ENCODE measurements at regions not wholly inside any gene's neighbourhood (a gene's known extent, or its start where the extent isn't known, plus 50 kb on each side); places are given as distances from the start of the nearest gene placed in this dataset.

DNA sequence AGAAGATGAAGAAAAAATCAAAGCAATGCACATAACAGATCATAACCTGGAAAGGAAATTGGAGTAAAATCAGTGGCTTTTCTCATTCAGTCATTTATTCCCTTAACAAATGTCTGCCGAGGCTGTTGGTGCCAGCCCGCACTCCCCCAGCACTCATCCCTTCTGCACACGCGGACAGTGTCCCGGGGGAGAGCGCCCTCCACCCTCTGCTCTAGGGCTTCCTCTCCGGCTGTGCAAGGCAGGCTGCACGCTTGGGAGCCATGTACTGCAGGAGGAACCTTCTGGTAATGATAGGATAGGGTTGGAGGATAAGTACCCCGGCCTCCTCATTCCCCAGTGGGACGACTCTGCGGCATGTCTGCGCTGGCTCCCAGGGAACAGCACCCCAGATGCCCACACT, 134.5 kb downstream of the PAX1 start:
- peaks cover 9% of the 10 kb centered on the region for H3K9me3 Mint-ChIP-seq (ENCODE audit: unreplicated experiment)
- H3K27ac Mint-ChIP-seq (ENCODE audit: low read depth, unreplicated experiment): no peak overlapping the region

DNA sequence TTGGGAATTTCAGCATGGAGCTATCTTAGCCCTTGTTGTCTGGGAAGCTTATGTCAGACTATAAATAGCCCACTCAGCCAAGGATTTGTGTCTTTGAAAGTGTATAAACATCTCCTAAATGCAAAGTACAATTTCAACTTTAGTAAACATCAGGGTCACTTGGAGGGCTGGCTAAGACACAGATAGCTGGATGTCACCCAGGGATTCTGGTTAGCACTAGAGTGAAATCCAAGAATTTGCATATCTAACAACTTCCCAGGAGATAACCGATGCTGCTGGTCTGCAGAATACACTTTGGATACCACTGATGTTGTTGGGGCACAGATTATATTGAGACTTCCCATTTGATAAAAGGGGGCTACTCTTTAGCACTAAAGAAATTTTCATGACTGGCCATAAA, 130.9 kb downstream of the PAX1 start:
- intact Hi-C loops (cut with micrococcal nuclease): no loop called here
- Mint-ChIP-seq H3K9me3 (ENCODE audit: unreplicated experiment) (no peaks in the 10 kb centered on the region), H3K36me3 (ENCODE audit: insufficient read depth, unreplicated experiment) (no peaks in the 10 kb centered on the region), H3K27ac (ENCODE audit: low read depth, unreplicated experiment) (no peak overlapping the region), H3K4me1 (ENCODE audit: insufficient read depth, unreplicated experiment) (no peaks in the 10 kb centered on the region), H3K4me3 (ENCODE audit: unreplicated experiment) (no peak overlapping the region), H3K27me3 (ENCODE audit: insufficient read depth, unreplicated experiment) (peaks cover 44% of the 10 kb centered on the region)
- CTCF ChIA-PET: interaction anchor here (0.5 kb wide), 1 partner anchor 475 kb away, joined by 3 read pairs; no protein-coding TSS in a partner anchor
- no TSS peak for BruUV-seq (replicated peaks)
- POLR2A ChIA-PET: interaction anchor here (0.6 kb wide), 1 partner anchor 29 kb away, joined by 3 read pairs; no protein-coding TSS in a partner anchor
- DNase-seq (ENCODE audit: unreplicated experiment): no peak
- TF ChIP-seq, protein P1, sequence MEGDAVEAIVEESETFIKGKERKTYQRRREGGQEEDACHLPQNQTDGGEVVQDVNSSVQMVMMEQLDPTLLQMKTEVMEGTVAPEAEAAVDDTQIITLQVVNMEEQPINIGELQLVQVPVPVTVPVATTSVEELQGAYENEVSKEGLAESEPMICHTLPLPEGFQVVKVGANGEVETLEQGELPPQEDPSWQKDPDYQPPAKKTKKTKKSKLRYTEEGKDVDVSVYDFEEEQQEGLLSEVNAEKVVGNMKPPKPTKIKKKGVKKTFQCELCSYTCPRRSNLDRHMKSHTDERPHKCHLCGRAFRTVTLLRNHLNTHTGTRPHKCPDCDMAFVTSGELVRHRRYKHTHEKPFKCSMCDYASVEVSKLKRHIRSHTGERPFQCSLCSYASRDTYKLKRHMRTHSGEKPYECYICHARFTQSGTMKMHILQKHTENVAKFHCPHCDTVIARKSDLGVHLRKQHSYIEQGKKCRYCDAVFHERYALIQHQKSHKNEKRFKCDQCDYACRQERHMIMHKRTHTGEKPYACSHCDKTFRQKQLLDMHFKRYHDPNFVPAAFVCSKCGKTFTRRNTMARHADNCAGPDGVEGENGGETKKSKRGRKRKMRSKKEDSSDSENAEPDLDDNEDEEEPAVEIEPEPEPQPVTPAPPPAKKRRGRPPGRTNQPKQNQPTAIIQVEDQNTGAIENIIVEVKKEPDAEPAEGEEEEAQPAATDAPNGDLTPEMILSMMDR (IDR thresholded peaks at IDR 0.05; ENCODE audit: unreplicated experiment): no peak

More for the DNA sequence above, 134.5 kb downstream of the PAX1 start:
- H3K4me3 Mint-ChIP-seq (ENCODE audit: unreplicated experiment): no peak overlapping the region
- POLR2A ChIA-PET: no interaction called here
- H3K4me1 Mint-ChIP-seq (ENCODE audit: insufficient read depth, unreplicated experiment): no peaks in the 10 kb centered on the region
- BruUV-seq (replicated peaks): no TSS peak
- intact Hi-C loops (cut with micrococcal nuclease): no loop called here
- TF ChIP-seq, protein P1 (IDR thresholded peaks at IDR 0.05; ENCODE audit: unreplicated experiment): no peak
- H3K36me3 Mint-ChIP-seq (ENCODE audit: insufficient read depth, unreplicated experiment): no peaks in the 10 kb centered on the region
- CTCF ChIA-PET: no interaction called here
- peaks cover 34% of the 10 kb centered on the region for H3K27me3 Mint-ChIP-seq (ENCODE audit: insufficient read depth, unreplicated experiment)
- DNase-seq (ENCODE audit: unreplicated experiment): no peak

DNA sequence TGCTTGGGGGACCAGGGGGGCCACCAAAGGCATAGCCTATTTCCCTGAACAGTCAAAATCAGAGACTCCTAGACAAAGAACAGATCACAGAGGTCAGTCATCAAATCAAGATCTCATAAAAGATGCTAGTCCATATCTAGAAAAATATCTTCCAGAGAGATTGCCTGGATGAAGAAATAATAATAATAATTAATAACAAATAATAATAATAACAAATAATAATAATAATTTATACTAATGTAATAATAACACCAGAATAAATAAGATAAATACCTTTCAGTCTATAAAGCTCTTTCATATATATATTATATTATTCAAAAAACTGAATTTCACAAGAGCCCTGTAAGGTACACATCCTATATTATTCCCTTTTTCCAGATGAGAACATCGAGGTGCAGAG, 129.6 kb downstream of the PAX1 start:
- ChIA-PET CTCF (interaction anchor here (0.6 kb wide), 1 partner anchor 57 kb away, joined by 3 read pairs; no protein-coding TSS in a partner anchor), POLR2A (no interaction called here)
- Mint-ChIP-seq H3K4me1 (ENCODE audit: insufficient read depth, unreplicated experiment) (no peaks in the 10 kb centered on the region), H3K9me3 (ENCODE audit: unreplicated experiment) (no peaks in the 10 kb centered on the region), H3K36me3 (ENCODE audit: insufficient read depth, unreplicated experiment) (no peaks in the 10 kb centered on the region), H3K27ac (ENCODE audit: low read depth, unreplicated experiment) (no peak overlapping the region), H3K4me3 (ENCODE audit: unreplicated experiment) (no peak overlapping the region), H3K27me3 (ENCODE audit: insufficient read depth, unreplicated experiment) (peaks cover 35% of the 10 kb centered on the region)
- TF ChIP-seq, protein P1 (IDR thresholded peaks at IDR 0.05; ENCODE audit: unreplicated experiment): no peak
- BruUV-seq (replicated peaks): no TSS peak
- intact Hi-C loops (cut with micrococcal nuclease): no loop called here
- no peak for DNase-seq (ENCODE audit: unreplicated experiment)

DNA sequence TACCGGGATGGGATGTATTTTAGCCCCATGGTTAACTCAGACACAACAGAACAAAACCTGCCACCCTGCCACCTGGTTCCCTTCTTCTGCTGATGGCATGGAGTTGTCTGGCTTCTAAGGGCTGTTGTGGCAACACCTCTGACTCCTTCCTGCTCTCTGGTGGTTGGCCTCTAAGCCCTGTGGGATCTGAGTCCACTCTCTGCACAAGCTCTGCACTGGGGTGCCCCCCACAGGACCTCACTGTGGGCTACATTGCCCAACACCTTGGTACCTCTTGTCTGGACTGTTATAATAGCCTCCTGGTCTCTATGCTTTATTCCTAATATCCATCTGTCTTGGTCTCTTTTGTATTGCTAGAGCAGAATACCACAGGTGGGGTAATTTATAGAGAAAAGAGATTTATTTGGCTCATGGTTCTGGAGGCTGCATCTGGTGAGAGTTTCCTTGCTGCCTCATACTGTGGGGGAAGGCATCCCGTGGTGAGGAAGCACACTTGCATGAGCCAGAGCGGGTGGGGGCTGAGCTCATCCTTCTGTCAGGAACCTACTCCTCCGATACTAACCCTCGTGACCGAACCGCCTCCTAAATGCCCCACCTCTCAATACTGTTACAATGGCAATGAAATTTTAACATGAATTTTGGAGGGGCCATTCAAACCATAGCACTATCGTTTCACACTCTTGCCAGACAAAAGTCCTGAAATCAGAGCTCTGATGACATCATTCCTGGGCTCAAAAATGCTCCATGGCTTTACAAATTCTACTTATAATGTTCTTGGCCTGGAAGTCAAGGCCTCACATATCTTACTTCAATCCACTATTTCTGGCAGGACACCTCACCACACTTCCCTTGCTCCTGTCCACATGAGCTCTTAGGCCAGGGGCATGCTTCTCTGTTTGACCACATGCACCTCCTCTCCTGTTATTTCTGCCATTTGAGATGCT, 127.2 kb downstream of the PAX1 start:
- POLR2A ChIA-PET: no interaction called here
- H3K36me3 Mint-ChIP-seq (ENCODE audit: insufficient read depth, unreplicated experiment): no peaks in the 10 kb centered on the region
- H3K27ac Mint-ChIP-seq (ENCODE audit: low read depth, unreplicated experiment): peak overlapping the region; percentile 47
- BruUV-seq (replicated peaks): no TSS peak
- H3K27me3 Mint-ChIP-seq (ENCODE audit: insufficient read depth, unreplicated experiment): peaks cover 28% of the 10 kb centered on the region
- TF ChIP-seq, protein P1 (IDR thresholded peaks at IDR 0.05; ENCODE audit: unreplicated experiment): no peak
- no peaks in the 10 kb centered on the region for H3K4me1 Mint-ChIP-seq (ENCODE audit: insufficient read depth, unreplicated experiment)
- CTCF ChIA-PET: interaction anchor here (0.7 to 0.9 kb wide), 2 partner anchors 11 to 113 kb away, joined by 3 to 8 read pairs; no protein-coding TSS in a partner anchor
- intact Hi-C loops (cut with micrococcal nuclease): no loop called here
- H3K4me3 Mint-ChIP-seq (ENCODE audit: unreplicated experiment): no peak overlapping the region
- no peaks in the 10 kb centered on the region for H3K9me3 Mint-ChIP-seq (ENCODE audit: unreplicated experiment)
- no peak for DNase-seq (ENCODE audit: unreplicated experiment)
